C1 segment of cervical spinal cord (tissue), 14 donors: ENCODE measurements at regions not wholly inside any gene's neighbourhood (a gene's known extent, or its start where the extent isn't known, plus 50 kb on each side); places are given as distances from the start of the nearest gene placed in this dataset.
"Not testable (repeated sequence)": the region's sequence is repeated elsewhere in the genome, so short reads cannot be mapped to it uniquely, and the experiment has no call there.

Experiments
- DNase-seq, 14 donors: peaks; one replicate each; lab custom pipeline; 2025; lab: John Stamatoyannopoulos, UW

GRCh38 chr6:140281767-140282166, 907.3 kb upstream of the CITED2 start:
- DNase-seq = no peak

GRCh38 chr6:140281236-140281635, 906.8 kb upstream of the CITED2 start:
- DNase-seq = no peak

GRCh38 chr6:140276719-140277118, 902.3 kb upstream of the CITED2 start:
- no peak for DNase-seq

- DNase-seq = no peak
These were observed 901.7 kb upstream of the CITED2 start for GRCh38 chr6:140276133-140276532.

GRCh38 chr6:140275725-140276124, 901.3 kb upstream of the CITED2 start:
- DNase-seq = no peak

- no peak for DNase-seq
These were observed 900.1 kb upstream of the CITED2 start for GRCh38 chr6:140274548-140274947.

- DNase-seq = no peak
These were observed 897.4 kb upstream of the CITED2 start for GRCh38 chr6:140271759-140272377.

- no peak for DNase-seq
These were observed 895.2 kb upstream of the CITED2 start for GRCh38 chr6:140269591-140270165.

- DNase-seq = no peak
These were observed 890.0 kb upstream of the CITED2 start for GRCh38 chr6:140264431-140264830.

- DNase-seq = not testable (repeated sequence)
These were observed 883.9 kb upstream of the CITED2 start for GRCh38 chr6:140258302-140258701.

- DNase-seq = no peak
These were observed 881.8 kb upstream of the CITED2 start for GRCh38 chr6:140256248-140256647.

GRCh38 chr6:140253096-140253495, 878.6 kb upstream of the CITED2 start:
- DNase-seq = no peak

- no peak for DNase-seq
These were observed 877.7 kb upstream of the CITED2 start for GRCh38 chr6:140252099-140252498.

GRCh38 chr6:140245296-140246040, 871.0 kb upstream of the CITED2 start:
- DNase-seq = no peak

GRCh38 chr6:140237251-140237650, 862.8 kb upstream of the CITED2 start:
- DNase-seq = no peak

GRCh38 chr6:140236732-140237131, 862.3 kb upstream of the CITED2 start:
- no peak for DNase-seq

GRCh38 chr6:140230282-140230681, 855.8 kb upstream of the CITED2 start:
- DNase-seq = no peak

- DNase-seq = no peak
These were observed 854.0 kb upstream of the CITED2 start for GRCh38 chr6:140228491-140228890.

- DNase-seq = no peak
These were observed 852.2 kb upstream of the CITED2 start for GRCh38 chr6:140226637-140227036.

GRCh38 chr6:140225701-140226436, 851.4 kb upstream of the CITED2 start:
- no peak for DNase-seq

- DNase-seq = no peak
These were observed 842.8 kb upstream of the CITED2 start for GRCh38 chr6:140217283-140217682.

- DNase-seq = no peak
These were observed 835.3 kb upstream of the CITED2 start for GRCh38 chr6:140209775-140210174.
